Keratinocyte (primary cell): ENCODE measurements at regions not wholly inside any gene's neighbourhood (a gene's known extent, or its start where the extent isn't known, plus 50 kb on each side); places are given as distances from the start of the nearest gene placed in this dataset.

Experiments
- DNase-seq: peaks from one replicate; pipeline ENCODE4 v3.0.0-alpha.2; 2011; ENCODE audit warnings: low read depth, missing footprints, low spot score
- FAIRE-seq: peaks from 2 replicates; lab custom pipeline; 2011; peaks lifted over from hg19 to GRCh38; lab: Jason Lieb, UNC
- H2AFZ ChIP-seq: 2 replicates; pipeline ENCODE4 v1.6.0; 2012; ENCODE audit warnings: low read length, control low read depth, inconsistent platforms; ENCODE audit not compliant: control insufficient read depth
- H3K27ac ChIP-seq: 2 replicates; pipeline ENCODE4 v1.5.1; 2011; ENCODE audit warnings: low read length; ENCODE audit not compliant: control insufficient read depth, insufficient read depth
- H3K27me3 ChIP-seq: 3 replicates; pipeline ENCODE4 v1.6.0; 2011; ENCODE audit warnings: low read length; ENCODE audit not compliant: control insufficient read depth, insufficient read depth; ENCODE audit errors: extremely low read depth
- H3K36me3 ChIP-seq, 2 experiments: 2 replicates in 1 of 2; 3 replicates in 1 of 2; pipeline ENCODE4 v1.5.1; 2011; ENCODE audit warnings: low read length in 2 of 2, mild to moderate bottlenecking in 1 of 2; ENCODE audit not compliant: control insufficient read depth in 2 of 2, insufficient read depth in 2 of 2; ENCODE audit errors: extremely low read depth in 1 of 2
- H3K4me1 ChIP-seq: 3 replicates; pipeline ENCODE4 v1.5.1; 2011; ENCODE audit warnings: low read length; ENCODE audit not compliant: control insufficient read depth, insufficient read depth; ENCODE audit errors: extremely low read depth
- H3K4me2 ChIP-seq: 3 replicates; pipeline ENCODE4 v1.6.0; 2011; ENCODE audit warnings: low read depth, low read length; ENCODE audit not compliant: control insufficient read depth, insufficient read depth; ENCODE audit errors: extremely low read depth
- H3K4me3 ChIP-seq, 3 experiments: fragments of 200-600 bp in 1 of 3; sonication (generic) in 1 of 3; 2 replicates in 2 of 3; 3 replicates in 1 of 3; pipeline ENCODE4 v1.5.1; 2011 to 2016; ENCODE audit warnings: low read length in 3 of 3, mild to moderate bottlenecking in 3 of 3, control low read depth in 2 of 3, inconsistent platforms in 1 of 3, low read depth in 1 of 3, mixed read lengths in 1 of 3, mixed run types in 1 of 3, moderate library complexity in 1 of 3; ENCODE audit not compliant: control insufficient read depth in 2 of 3, insufficient read depth in 2 of 3; ENCODE audit errors: extremely low read depth in 1 of 3
- H3K79me2 ChIP-seq: 2 replicates; pipeline ENCODE4 v1.6.0; 2012; ENCODE audit warnings: low read length; ENCODE audit not compliant: control insufficient read depth, insufficient read depth
- H3K9ac ChIP-seq: 3 replicates; pipeline ENCODE4 v1.6.0; 2011; ENCODE audit warnings: low read length; ENCODE audit not compliant: control insufficient read depth, insufficient read depth; ENCODE audit errors: extremely low read depth
- H3K9me1 ChIP-seq: 3 replicates; pipeline ENCODE4 v1.6.0; 2011; ENCODE audit warnings: low read length; ENCODE audit not compliant: control insufficient read depth, insufficient read depth; ENCODE audit errors: extremely low read depth
- H3K9me3 ChIP-seq: 2 replicates; pipeline ENCODE4 v1.5.1; 2012; ENCODE audit warnings: low read depth, low read length; ENCODE audit not compliant: control insufficient read depth
- H4K20me1 ChIP-seq: 3 replicates; pipeline ENCODE4 v1.6.0; 2011; ENCODE audit warnings: low read length; ENCODE audit not compliant: control insufficient read depth, insufficient read depth; ENCODE audit errors: extremely low read depth
- EZH2 ChIP-seq: IDR thresholded peaks from one replicate; pipeline ENCODE4 v1.6.1; 2012; ENCODE audit warnings: inconsistent platforms, mild to moderate bottlenecking, low read length, moderate library complexity
- dilution Hi-C: fragments of 300-500 bp; cut with MboI; formaldehyde crosslinking; loops from one replicate; pipeline ENCODE4 v1.7.0; 2020; ENCODE audit warnings: low sequenced_read_pairs; ENCODE audit not compliant: extremely low pct_ligation_motif_present
- TF ChIP-seq, protein P1 (sequence below), 3 experiments: IDR thresholded peaks in 1 of 3; conservative IDR thresholded peaks in 1 of 3; optimal IDR thresholded peaks in 1 of 3; 2 replicates in 2 of 3; 3 replicates in 1 of 3; pipeline versions ENCODE3 to v1.5.1; 2011; ENCODE audit warnings: low read length in 3 of 3, mild to moderate bottlenecking in 3 of 3, moderate library complexity in 2 of 3, control low read depth in 1 of 3, inconsistent platforms in 1 of 3; ENCODE audit not compliant: insufficient read depth in 2 of 3; ENCODE audit errors: extremely low read depth in 1 of 3

DNA sequence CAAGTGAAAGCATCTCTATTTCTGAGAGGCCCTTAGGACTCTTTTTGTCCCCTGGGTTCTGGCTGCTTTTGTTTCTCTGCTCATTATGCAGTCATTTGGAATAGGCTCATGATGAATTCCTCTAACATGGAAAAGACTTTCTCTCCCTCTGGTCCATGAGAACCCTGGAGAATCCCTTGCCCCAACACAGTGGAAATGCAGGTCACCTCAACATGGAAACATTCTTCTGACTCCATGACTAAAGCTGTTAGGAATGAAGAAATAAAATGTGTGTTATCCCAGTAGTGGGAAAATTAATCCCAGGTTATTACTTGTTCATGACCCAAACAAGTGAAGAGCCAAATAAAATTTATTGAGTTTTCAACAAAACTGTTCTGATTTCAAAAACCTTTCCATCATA is 458.6 kb downstream of the EPM2A start:
- Histone ChIP-seq H3K27me3 (no peaks in the 10 kb centered on the region), H3K4me3 (no peak overlapping the region), H3K27ac (no peak overlapping the region), H3K4me2 (no peak overlapping the region), H3K9ac (no peak overlapping the region), H3K9me1 (no peaks in the 10 kb centered on the region), H4K20me1 (no peaks in the 10 kb centered on the region), H3K36me3 (no peaks in the 10 kb centered on the region), H3K4me1 (no peaks in the 10 kb centered on the region), H3K79me2 (no peaks in the 10 kb centered on the region), H3K9me3 (no peaks in the 10 kb centered on the region), H2AFZ (no peak overlapping the region)
- no peak for TF ChIP-seq EZH2
- DNase-seq = no peak
- no peak for FAIRE-seq
- dilution Hi-C loops = no loop called here

DNA sequence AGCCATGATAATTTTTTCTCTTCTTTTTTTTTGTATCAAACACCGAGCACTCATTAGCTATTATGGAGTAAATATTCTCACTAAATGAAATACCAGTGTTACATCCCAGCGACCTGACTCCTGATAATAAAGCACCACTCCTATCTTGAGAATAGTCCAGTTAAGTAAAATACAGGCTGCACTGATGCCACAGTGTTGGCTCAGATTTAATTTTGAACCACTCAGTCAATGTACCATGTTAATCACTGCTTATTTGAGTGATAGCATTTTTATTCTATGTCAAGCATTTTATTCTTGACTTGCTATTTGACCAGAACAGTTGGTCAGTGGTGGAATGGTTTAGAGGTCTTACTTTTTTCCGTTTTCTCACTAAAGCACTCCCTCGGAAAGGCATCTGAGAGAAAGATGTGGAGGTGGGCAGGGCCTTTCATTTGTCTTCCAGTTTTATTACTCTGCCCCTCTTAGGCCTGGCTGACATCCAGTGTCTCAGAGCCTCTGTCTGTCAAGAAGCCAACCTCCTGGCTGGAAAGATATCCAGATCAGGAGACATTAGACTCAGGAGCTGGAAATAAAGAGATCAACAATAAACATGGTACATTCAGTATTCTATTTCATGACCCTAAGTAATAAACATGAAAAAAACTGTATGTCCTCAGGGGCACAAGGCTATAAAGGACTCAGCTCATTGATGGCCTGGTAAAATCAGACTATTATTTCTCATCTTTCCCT is 457.8 kb downstream of the EPM2A start:
- no peaks in the 10 kb centered on the region for H3K27me3 ChIP-seq
- dilution Hi-C loops = no loop called here
- no peak overlapping the region for H3K9ac ChIP-seq
- H3K4me3 ChIP-seq = no peak overlapping the region
- no peaks in the 10 kb centered on the region for H4K20me1 ChIP-seq
- H3K9me1 ChIP-seq = no peaks in the 10 kb centered on the region
- H3K4me2 ChIP-seq = no peak overlapping the region
- no peak overlapping the region for H2AFZ ChIP-seq
- H3K36me3 ChIP-seq = no peaks in the 10 kb centered on the region
- DNase-seq = no peak
- H3K4me1 ChIP-seq = no peaks in the 10 kb centered on the region
- no peaks in the 10 kb centered on the region for H3K79me2 ChIP-seq
- no peak for TF ChIP-seq EZH2
- TF ChIP-seq, protein P1, sequence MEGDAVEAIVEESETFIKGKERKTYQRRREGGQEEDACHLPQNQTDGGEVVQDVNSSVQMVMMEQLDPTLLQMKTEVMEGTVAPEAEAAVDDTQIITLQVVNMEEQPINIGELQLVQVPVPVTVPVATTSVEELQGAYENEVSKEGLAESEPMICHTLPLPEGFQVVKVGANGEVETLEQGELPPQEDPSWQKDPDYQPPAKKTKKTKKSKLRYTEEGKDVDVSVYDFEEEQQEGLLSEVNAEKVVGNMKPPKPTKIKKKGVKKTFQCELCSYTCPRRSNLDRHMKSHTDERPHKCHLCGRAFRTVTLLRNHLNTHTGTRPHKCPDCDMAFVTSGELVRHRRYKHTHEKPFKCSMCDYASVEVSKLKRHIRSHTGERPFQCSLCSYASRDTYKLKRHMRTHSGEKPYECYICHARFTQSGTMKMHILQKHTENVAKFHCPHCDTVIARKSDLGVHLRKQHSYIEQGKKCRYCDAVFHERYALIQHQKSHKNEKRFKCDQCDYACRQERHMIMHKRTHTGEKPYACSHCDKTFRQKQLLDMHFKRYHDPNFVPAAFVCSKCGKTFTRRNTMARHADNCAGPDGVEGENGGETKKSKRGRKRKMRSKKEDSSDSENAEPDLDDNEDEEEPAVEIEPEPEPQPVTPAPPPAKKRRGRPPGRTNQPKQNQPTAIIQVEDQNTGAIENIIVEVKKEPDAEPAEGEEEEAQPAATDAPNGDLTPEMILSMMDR (optimal IDR thresholded peaks at IDR 0.05 in 1 of 3, IDR thresholded peaks at IDR 0.05 in 1 of 3, conservative IDR thresholded peaks at IDR 0.05 in 1 of 3; ENCODE audit: extremely low read depth in 1 of 3, insufficient read depth in 2 of 3, low read length in 3 of 3) = no peak
- no peak for FAIRE-seq
- H3K27ac ChIP-seq = no peak overlapping the region
- no peaks in the 10 kb centered on the region for H3K9me3 ChIP-seq
